ENCODE measurements at regions not wholly inside any gene's neighbourhood (a gene's known extent, or its start where the extent isn't known, plus 50 kb on each side); places are given as distances from the start of the nearest gene placed in this dataset.

DNA sequence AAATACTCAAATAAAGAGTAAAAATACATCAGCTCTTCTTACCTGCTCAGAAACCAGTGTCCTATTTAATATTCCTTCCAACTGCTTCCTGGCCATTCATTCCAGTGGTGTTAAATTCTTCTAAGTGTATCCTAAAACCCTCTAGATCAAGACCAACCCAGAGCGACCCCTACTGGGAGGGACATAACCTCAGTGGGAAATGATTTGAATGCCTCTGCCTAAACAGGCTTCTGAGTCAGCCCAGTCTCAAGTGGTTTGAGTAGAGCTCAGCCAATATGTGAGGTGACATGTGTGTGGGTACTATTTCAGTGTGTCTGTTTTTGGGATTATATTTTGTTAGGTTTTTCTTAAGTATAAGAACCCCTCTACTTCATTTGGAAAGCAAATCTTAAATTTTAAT lies 133.6 kb upstream of the ARHGEF9 start:
- TF ChIP-seq, protein P1, sequence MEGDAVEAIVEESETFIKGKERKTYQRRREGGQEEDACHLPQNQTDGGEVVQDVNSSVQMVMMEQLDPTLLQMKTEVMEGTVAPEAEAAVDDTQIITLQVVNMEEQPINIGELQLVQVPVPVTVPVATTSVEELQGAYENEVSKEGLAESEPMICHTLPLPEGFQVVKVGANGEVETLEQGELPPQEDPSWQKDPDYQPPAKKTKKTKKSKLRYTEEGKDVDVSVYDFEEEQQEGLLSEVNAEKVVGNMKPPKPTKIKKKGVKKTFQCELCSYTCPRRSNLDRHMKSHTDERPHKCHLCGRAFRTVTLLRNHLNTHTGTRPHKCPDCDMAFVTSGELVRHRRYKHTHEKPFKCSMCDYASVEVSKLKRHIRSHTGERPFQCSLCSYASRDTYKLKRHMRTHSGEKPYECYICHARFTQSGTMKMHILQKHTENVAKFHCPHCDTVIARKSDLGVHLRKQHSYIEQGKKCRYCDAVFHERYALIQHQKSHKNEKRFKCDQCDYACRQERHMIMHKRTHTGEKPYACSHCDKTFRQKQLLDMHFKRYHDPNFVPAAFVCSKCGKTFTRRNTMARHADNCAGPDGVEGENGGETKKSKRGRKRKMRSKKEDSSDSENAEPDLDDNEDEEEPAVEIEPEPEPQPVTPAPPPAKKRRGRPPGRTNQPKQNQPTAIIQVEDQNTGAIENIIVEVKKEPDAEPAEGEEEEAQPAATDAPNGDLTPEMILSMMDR (conservative IDR thresholded peaks at IDR 0.05; ENCODE audit: low read depth in 2 of 2) = peak; percentile 51 to 56
- TF ChIP-seq EZH2 (IDR thresholded peaks at IDR 0.05; ENCODE audit: low read depth, unreplicated experiment) (no peak), EZH2phosphoT487 (IDR thresholded peaks at IDR 0.05; ENCODE audit: unreplicated experiment) (no peak)
